Left cardiac atrium (tissue), 4 donors: ENCODE measurements at regions not wholly inside any gene's neighbourhood (a gene's known extent, or its start where the extent isn't known, plus 50 kb on each side); places are given as distances from the start of the nearest gene placed in this dataset.

Source experiments
- ATAC-seq, 2 donors: fragments of 200-7000 bp; cut with Tn5 transposase; one replicate each; pipeline ENCODE4 v1.9.1; 2020; ENCODE audit warnings: mild to moderate bottlenecking in 2 of 2, moderate library complexity in 2 of 2
- DNase-seq: peaks from one replicate; pipeline ENCODE4 v3.0.0-alpha.2; 2020
- intact Hi-C, 2 donors: fragments of 100-400 bp; cut with DNase I; formaldehyde crosslinking; loops; one replicate each; pipeline versions ENCODE4 v1.14.1 to v1.15.1; 2022 to 2023
- donor health status: DM: no; HTN: yes; CAD: no.
- donor health status: DM: no; HTN: yes; CAD: no; lungs with severe emphysema.
- donor health status: DM: yes; HTN: yes; CAD: no.
- donor health status: Dilated cardiomyopathy.

GRCh38 chr4:107138433-107138832 is 102.3 kb upstream of the DKK2 start:
- intact Hi-C loops: no loop called here
- no peak for DNase-seq

DNA sequence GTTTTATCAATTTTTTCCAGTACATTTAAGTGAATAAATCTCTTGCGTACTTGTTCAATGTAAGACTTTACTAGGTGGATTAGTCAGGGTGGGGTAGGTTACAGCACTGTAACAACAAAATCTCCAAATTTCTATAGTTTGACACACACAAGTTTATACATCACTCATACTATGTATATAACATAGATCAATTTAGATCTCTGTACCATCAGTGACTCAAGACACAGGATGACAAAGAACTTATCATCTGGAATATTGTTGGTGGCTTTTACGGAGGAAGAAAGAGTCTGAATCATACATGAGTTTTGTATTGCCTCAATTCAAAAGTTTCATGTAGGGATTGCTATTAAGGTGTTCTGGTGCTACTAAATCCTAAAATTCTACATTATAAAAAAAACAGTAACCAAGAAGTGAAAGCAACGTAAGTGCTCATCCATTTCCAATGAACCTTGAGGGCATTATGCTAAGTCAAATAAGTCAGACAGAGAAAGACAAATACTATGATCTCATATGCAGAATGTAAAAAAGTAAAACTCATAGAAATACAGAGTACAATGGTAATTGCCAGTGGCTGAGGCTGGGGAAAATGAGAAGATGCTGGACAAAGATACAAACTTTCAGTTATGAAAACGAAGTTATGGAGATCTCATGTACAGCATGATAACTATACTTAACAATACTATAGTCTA is 98.0 kb upstream of the DKK2 start:
- ATAC-seq (no peak), DNase-seq (no peak)
- intact Hi-C loops: no loop called here

More at GRCh38 chr4:107138433-107138832, 102.3 kb upstream of the DKK2 start:
- ATAC-seq: no peak

- intact Hi-C loops: no loop called here
- no peak for ATAC-seq
- DNase-seq: no peak
Measured at GRCh38 chr4:107131295-107131694, 95.2 kb upstream of the DKK2 start.

DNA sequence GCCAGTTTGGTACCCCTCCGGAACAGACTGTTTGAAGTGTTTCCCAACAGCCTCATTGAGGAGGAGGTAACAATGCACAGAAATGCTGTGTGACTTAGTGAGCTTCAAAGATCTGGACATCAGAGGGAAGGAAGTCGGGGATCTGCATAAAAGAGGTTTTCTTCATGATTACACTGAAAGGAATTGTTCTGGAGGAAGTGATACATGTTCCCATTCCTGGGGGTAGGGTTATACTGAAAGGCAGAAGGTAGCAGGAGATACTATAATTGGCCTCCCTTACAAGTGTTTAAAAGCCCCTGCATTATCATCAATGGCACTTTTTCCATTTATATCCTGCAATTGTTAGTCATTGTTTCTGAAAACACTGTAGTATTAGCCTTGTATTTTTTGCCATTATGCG is 94.0 kb upstream of the DKK2 start:
- intact Hi-C loops: no loop called here
- ATAC-seq (no peak), DNase-seq (no peak)

DNA sequence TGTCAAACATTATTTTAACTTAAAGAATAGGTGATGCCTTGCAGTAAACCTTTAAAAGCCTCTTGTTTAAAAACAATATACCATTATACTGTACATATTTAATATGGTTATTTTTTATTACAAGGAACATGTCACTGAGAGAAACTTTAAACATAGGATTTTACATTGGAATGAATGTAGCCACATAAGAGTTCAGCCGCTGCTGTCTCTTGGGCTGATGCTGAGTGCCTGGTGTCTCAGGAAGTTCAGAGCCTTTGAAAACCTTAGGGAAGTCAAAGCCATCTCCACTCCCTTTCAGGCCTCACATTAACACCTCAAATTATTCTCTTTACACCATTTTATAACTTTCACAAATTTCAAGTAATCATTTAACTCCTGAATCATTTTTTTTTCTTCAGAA is 93.5 kb upstream of the DKK2 start:
- DNase-seq: no peak
- ATAC-seq: no peak
- intact Hi-C loops: no loop called here

- no peak for ATAC-seq
- intact Hi-C loops: no loop called here
- no peak for DNase-seq
Measured at GRCh38 chr4:107129076-107129475, 93.0 kb upstream of the DKK2 start.

DNA sequence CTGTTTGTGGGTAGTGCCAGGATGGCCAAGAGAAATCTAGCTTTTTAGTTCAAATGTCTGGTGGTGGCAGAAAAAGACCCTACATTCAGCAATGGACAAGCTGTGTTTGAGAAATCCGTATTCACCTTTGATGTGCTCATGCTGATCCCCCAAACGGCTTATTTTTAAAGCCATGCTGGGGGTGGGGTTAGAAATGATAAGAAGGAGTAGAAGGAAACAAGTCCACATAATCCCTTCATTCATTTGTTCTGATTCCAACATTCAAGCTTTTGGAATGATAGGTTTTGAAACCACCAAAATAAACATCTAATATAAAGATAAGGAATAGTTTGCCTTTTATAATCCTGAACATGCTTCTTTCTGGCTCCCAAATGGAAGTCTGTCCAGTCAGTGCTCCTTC is 92.0 kb upstream of the DKK2 start:
- intact Hi-C loops: no loop called here
- DNase-seq (no peak), ATAC-seq (no peak)

- intact Hi-C loops: no loop called here
- ATAC-seq: no peak
- DNase-seq: no peak
Measured at GRCh38 chr4:107125496-107125895, 89.4 kb upstream of the DKK2 start.

DNA sequence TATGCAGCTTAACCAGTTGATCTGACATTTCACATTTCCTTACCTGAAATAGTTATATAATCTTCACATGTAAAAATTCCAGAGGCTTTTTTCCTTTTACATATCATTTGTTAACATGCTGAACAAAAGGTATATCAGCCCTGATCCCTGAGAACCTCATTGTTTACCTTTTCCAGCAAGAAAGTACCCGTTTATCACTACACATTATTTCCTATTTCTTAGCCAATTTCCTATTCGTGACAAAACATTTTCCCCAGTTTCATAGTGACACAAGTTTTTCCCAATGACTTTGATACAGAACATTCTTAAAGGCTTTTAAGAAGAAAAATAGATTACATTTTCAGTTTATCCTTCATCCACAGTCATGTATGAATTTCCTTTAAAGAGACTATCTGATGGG is 86.6 kb upstream of the DKK2 start:
- intact Hi-C loops: no loop called here
- ATAC-seq (no peak), DNase-seq (no peak)

- peak in 1 of 2 donors; percentile 73 for ATAC-seq
- intact Hi-C loops: no loop called here
- DNase-seq: no peak
Measured at GRCh38 chr4:107120661-107121060, 84.5 kb upstream of the DKK2 start.

GRCh38 chr4:107117726-107118125 is 81.6 kb upstream of the DKK2 start:
- intact Hi-C loops: no loop called here
- DNase-seq (no peak), ATAC-seq (no peak)

DNA sequence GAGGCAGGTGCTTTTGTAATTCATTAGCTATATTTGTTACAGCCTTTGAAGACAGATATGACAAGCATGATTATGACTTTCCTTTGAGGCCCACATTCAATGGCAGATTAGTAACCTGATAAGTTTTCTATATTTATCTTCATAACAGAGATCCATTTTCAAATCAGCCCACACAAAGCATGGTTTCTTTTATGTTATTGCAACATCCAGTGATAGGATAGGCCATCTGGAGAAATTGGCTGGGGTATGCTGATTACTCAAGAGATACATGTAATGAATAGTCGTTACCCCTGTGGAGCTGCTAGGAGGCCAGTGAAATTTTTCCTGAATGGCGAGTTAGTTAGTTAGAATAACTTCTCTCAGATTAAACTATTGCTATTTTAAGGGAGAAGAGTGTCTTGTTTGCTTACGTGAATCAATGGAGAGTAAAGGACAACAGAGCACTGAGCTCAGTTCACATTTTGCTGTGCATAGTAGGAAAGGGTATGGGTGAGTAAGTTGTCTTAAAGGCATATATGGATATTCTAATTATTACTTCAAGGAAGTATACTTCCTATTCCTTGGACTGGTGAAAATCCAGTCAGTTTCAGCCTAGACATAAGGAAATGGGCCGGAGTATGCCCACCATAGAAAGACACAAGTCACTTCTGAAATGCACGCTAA is 79.2 kb upstream of the DKK2 start:
- no peak for ATAC-seq
- intact Hi-C loops: no loop called here
- no peak for DNase-seq

GRCh38 chr4:107114059-107114458 is 77.9 kb upstream of the DKK2 start:
- ATAC-seq: no peak
- DNase-seq: no peak
- intact Hi-C loops: no loop called here

DNA sequence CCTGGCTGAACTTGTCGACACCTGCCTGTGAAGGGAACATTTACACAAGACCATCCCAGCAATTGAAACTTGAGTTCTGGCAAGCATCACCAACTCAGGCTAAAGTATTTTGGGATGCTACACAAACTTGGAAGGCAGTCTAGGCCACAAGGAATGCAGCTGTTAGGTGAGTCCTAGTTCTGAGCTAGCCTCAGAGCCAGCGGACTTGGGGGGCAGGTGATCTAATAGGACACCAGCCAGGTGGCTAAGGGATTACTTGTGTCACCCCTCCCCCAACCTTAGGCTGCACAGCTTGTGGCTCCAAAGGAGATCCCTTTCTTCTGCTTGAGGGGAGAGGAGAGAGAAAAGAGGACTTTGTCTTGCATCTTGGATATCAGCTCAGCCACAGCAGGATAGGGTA is 62.3 kb upstream of the DKK2 start:
- no peak for ATAC-seq
- no peak for DNase-seq
- intact Hi-C loops: no loop called here

DNA sequence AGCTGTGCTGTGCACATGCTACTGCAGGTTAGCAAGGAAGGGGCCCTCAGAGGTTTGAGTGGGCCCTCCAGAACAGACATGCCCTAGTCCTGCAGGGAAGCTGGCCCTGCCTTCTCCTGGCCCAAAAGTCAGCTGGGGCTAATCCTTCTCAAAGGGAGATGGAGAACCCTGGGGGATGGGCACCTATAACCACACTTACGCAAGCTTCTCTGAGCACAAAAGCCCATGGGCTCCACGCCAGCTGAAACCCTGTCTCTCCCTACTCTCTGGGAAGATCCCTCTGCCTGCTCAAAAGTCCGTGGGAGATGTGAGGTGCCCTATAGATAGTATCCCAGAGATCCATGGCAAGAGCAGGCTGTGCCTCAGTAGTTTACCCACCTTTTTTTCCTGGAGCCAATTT is 58.9 kb upstream of the DKK2 start:
- no peak for DNase-seq
- intact Hi-C loops: no loop called here
- no peak for ATAC-seq

GRCh38 chr4:107094332-107094731 is 58.2 kb upstream of the DKK2 start:
- intact Hi-C loops: no loop called here
- ATAC-seq (peak in 1 of 2 donors; percentile 53), DNase-seq (no peak)
